WERI-Rb-1 (cell line): ENCODE measurements at regions not wholly inside any gene's neighbourhood (a gene's known extent, or its start where the extent isn't known, plus 50 kb on each side); places are given as distances from the start of the nearest gene placed in this dataset.

ENCODE experiments used
- DNase-seq: peaks from one replicate; pipeline ENCODE4 v3.0.0-alpha.2; 2020
- H3K27ac ChIP-seq: fragments of 250-450 bp; sonication (Bioruptor Pico); 2 replicates; pipeline ENCODE4 v1.5.1; 2020; ENCODE audit warnings: mild to moderate bottlenecking, moderate library complexity
- H3K27me3 ChIP-seq: fragments of 250-450 bp; sonication (Bioruptor Pico); 2 replicates; pipeline ENCODE4 v1.5.1; 2021; ENCODE audit warnings: mild to moderate bottlenecking, low read depth, moderate library complexity; ENCODE audit not compliant: insufficient read depth, severe bottlenecking
- H3K36me3 ChIP-seq: fragments of 250-450 bp; sonication (Bioruptor Pico); 2 replicates; pipeline ENCODE4 v1.5.1; 2020; ENCODE audit warnings: mild to moderate bottlenecking, moderate library complexity
- H3K4me3 ChIP-seq: 2 replicates; pipeline ENCODE4 v1.5.1; 2011; ENCODE audit warnings: low read depth, mild to moderate bottlenecking, control low read depth, low read length
- H3K9me3 ChIP-seq: fragments of 250-450 bp; sonication (Bioruptor Pico); 2 replicates; pipeline ENCODE4 v1.5.1; 2021; ENCODE audit warnings: mild to moderate bottlenecking, moderate library complexity; ENCODE audit not compliant: severe bottlenecking
- TF ChIP-seq, protein P1 (sequence below): IDR thresholded peaks from 2 replicates; pipeline ENCODE4 v1.5.1; 2011; ENCODE audit warnings: low read depth, mild to moderate bottlenecking, control low read depth, inconsistent platforms, low read length

DNA sequence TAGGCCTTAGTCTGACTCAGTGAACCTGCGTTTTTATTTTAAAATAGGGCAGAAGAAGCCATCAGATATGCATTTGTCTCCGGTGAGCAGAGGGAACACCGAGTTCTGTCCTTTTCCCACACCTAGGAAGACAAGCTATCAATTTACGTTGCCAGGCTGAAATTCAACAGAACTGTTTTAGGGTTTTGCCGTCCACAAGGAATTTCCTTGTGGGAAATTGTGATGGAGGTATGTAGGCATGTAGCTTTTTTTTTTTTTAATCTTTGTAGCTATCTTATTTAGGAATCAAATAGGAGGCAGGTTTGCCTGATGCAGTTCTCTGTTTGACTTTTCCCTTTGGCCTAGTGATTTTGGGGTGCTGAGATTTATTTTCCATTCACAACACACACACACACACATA is 62.0 kb upstream of the ASAP2 start:
- H3K9me3 ChIP-seq = no peaks in the 10 kb centered on the region
- peaks cover 6% of the 10 kb centered on the region for H3K27me3 ChIP-seq
- no peak overlapping the region for H3K27ac ChIP-seq
- DNase-seq = no peak
- no peaks in the 10 kb centered on the region for H3K36me3 ChIP-seq
- TF ChIP-seq, protein P1, sequence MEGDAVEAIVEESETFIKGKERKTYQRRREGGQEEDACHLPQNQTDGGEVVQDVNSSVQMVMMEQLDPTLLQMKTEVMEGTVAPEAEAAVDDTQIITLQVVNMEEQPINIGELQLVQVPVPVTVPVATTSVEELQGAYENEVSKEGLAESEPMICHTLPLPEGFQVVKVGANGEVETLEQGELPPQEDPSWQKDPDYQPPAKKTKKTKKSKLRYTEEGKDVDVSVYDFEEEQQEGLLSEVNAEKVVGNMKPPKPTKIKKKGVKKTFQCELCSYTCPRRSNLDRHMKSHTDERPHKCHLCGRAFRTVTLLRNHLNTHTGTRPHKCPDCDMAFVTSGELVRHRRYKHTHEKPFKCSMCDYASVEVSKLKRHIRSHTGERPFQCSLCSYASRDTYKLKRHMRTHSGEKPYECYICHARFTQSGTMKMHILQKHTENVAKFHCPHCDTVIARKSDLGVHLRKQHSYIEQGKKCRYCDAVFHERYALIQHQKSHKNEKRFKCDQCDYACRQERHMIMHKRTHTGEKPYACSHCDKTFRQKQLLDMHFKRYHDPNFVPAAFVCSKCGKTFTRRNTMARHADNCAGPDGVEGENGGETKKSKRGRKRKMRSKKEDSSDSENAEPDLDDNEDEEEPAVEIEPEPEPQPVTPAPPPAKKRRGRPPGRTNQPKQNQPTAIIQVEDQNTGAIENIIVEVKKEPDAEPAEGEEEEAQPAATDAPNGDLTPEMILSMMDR = no peak
- H3K4me3 ChIP-seq = no peak overlapping the region

DNA sequence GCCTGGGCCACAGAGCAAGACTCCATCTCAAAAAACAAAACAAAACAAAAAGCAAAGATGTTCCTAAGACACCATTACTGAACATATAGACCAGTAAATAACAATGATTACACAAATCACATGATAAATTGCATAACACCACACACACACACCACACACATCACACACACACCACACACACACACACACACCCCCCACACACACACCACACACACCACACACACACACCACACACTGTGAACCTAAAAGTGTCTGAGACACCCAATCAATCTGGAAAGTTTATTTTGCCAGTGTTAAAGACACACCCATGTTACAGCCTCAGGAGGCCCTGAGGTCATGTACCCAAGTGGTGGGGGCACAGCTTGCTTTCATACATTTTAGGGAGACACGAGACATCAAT is 62.6 kb upstream of the ASAP2 start:
- peaks cover 6% of the 10 kb centered on the region for H3K27me3 ChIP-seq
- no peak overlapping the region for H3K27ac ChIP-seq
- DNase-seq = no peak

DNA sequence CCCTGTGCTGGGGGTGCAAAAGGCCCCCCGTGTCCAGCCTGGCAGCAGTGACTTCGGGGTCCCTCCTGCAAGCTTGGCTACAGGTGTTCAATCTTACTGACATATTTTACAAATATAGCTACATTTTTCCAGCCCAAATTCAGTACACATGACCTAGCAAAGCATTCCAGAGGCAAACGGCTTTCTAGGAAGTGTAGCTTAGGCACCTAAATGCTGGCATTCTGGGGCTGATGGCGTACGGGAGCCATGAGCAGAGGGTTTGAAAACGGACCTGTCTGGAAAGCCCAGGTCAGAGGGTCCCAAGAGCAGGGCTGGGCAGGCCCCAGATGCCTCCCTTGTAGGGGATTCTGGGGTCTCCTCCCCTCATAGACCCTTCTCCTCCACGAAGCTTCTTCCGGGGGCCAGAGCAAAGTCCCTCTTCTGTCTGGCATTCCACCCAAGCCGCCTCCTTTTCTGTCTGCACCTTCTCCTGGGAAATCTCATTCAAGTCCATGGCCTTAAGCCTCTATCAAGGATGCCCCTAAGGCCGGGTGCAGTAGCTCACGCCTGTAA is 63.3 kb upstream of the ASAP2 start:
- H3K9me3 ChIP-seq = no peaks in the 10 kb centered on the region
- H3K4me3 ChIP-seq = peak overlapping the region; percentile 32
- no peaks in the 10 kb centered on the region for H3K36me3 ChIP-seq
- H3K27ac ChIP-seq = no peak overlapping the region
- peaks cover 6% of the 10 kb centered on the region for H3K27me3 ChIP-seq
- no peak for DNase-seq
- TF ChIP-seq, protein P1 = no peak

More for the DNA sequence above, 62.6 kb upstream of the ASAP2 start:
- H3K9me3 ChIP-seq = no peaks in the 10 kb centered on the region
- no peaks in the 10 kb centered on the region for H3K36me3 ChIP-seq
- no peak overlapping the region for H3K4me3 ChIP-seq
- TF ChIP-seq, protein P1 = no peak

DNA sequence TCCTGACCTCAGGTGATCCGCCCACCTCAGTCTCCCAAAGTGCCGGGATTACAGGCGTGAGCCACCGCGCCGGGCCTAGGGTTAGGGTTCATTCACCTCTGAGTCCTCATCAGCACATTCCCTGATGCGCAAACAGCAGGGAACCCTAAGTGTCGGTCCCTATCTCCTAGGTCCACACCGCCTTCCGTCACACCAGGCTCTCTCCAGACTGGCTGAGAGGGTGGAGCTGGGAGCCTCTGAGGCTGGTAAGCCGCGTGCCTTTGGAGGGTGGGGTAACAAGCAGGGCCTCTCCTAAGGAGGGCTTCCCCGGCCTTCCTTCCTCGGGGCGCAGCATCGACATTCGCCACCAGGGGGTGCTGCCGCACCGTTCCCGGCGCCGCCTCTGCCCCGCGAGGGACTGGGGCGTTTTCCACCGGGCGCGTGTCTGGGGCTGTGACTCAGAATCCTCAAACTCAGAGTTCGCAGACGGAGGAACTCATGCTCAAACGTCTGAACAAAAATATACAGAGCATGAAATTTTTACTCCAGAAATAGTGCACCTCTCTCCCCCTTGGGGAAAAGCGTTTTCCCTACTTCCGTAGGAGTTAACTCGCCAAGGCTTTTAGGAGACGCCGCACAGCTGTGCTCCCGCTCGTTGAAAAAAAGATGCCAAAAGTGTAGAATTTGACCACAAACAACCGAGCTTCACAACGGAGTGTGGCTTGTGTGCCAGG is 63.9 kb upstream of the ASAP2 start:
- TF ChIP-seq, protein P1 = peak; percentile 98
- no peak overlapping the region for H3K27ac ChIP-seq
- peak overlapping the region; percentile 32 for H3K4me3 ChIP-seq
- H3K9me3 ChIP-seq = no peaks in the 10 kb centered on the region
- peak; percentile 83 for DNase-seq
- H3K36me3 ChIP-seq = no peaks in the 10 kb centered on the region
- peaks cover 6% of the 10 kb centered on the region for H3K27me3 ChIP-seq

DNA sequence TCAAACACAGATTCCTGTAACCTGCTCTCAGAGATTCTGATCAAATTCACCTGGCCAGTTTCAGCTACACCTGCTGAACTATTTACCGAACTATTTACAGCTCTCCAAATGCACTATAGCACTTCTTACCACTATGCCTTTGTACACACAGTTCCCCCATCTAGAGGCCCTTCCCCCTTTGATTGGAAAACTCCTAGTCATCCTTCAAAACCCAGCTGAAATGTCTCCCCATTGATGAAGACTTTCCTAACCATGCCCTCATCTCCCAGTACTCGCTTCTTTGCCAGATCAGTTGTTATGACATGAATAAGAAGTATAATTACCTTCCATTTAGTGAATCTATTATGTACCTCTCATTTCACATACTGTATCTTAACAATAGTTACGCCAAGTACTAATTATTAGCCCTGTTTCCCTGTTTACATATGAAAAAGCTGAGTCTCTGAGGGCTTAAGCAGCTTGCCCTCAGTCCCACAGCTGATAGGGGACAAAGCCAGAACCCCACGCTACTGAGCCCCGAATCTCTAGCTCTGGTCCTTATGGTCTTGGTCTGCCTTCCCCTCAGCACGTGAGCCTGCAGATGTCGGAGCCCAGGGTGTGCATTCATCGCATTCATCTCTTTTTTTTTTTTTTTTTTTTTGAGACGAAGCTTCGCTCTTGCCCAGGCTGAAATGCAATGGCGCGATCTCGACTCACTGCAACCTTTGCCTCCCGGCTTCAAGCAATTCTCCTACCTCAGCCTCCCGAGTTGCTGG is 64.7 kb upstream of the ASAP2 start:
- H3K4me3 ChIP-seq = no peak overlapping the region
- H3K27ac ChIP-seq = no peak overlapping the region
- no peaks in the 10 kb centered on the region for H3K9me3 ChIP-seq
- H3K36me3 ChIP-seq = no peaks in the 10 kb centered on the region
- H3K27me3 ChIP-seq = peaks cover 6% of the 10 kb centered on the region
- no peak for DNase-seq
- TF ChIP-seq, protein P1 = no peak
